D341Med (cell line): ENCODE measurements at regions not wholly inside any gene's neighbourhood (a gene's known extent, or its start where the extent isn't known, plus 50 kb on each side); places are given as distances from the start of the nearest gene placed in this dataset.

Experiments used
- DNase-seq: peaks from one replicate; pipeline ENCODE4 v3.0.0; 2012; ENCODE audit warnings: low spot score

GRCh38 chr15:98455904-98456303, 192.4 kb upstream of the IGF1R start:
- no peak for DNase-seq

- DNase-seq = no peak
These were observed 171.8 kb upstream of the IGF1R start for GRCh38 chr15:98476559-98476958.

- no peak for DNase-seq
These were observed 167.5 kb upstream of the IGF1R start for GRCh38 chr15:98480844-98481243.

GRCh38 chr15:98483575-98484130, 164.7 kb upstream of the IGF1R start:
- no peak for DNase-seq

GRCh38 chr15:98484914-98485313, 163.4 kb upstream of the IGF1R start:
- no peak for DNase-seq

- no peak for DNase-seq
These were observed 162.9 kb upstream of the IGF1R start for GRCh38 chr15:98485451-98485850.

GRCh38 chr15:98493966-98494511, 154.3 kb upstream of the IGF1R start:
- DNase-seq = no peak

- DNase-seq = no peak
These were observed 147.1 kb upstream of the IGF1R start for GRCh38 chr15:98501192-98501591.

GRCh38 chr15:98501632-98502031, 146.7 kb upstream of the IGF1R start:
- DNase-seq = no peak

GRCh38 chr15:98503970-98504369, 144.4 kb upstream of the IGF1R start:
- no peak for DNase-seq

GRCh38 chr15:98504998-98505397, 143.3 kb upstream of the IGF1R start:
- DNase-seq = no peak

- DNase-seq = no peak
These were observed 142.7 kb upstream of the IGF1R start for GRCh38 chr15:98505611-98506031.

GRCh38 chr15:98506172-98506571, 142.2 kb upstream of the IGF1R start:
- no peak for DNase-seq

- no peak for DNase-seq
These were observed 141.6 kb upstream of the IGF1R start for GRCh38 chr15:98506711-98507110.

- no peak for DNase-seq
These were observed 134.8 kb upstream of the IGF1R start for GRCh38 chr15:98513428-98513986.

- DNase-seq = no peak
These were observed 134.2 kb upstream of the IGF1R start for GRCh38 chr15:98514034-98514622.

GRCh38 chr15:98518823-98519561, 129.3 kb upstream of the IGF1R start:
- DNase-seq = peak; percentile 83

- peak; percentile 8 for DNase-seq
These were observed 128.4 kb upstream of the IGF1R start for GRCh38 chr15:98519767-98520550.

GRCh38 chr15:98522127-98522526, 126.2 kb upstream of the IGF1R start:
- peak; percentile 11 for DNase-seq

GRCh38 chr15:98523912-98524662, 124.3 kb upstream of the IGF1R start:
- DNase-seq = peak; percentile 18
